WTC11 (cell line): ENCODE measurements at regions not wholly inside any gene's neighbourhood (a gene's known extent, or its start where the extent isn't known, plus 50 kb on each side); places are given as distances from the start of the nearest gene placed in this dataset.

Experiments
- ATAC-seq: fragments of 200-7000 bp; cut with Tn5 transposase; 2 replicates; pipeline ENCODE4 v1.10.0; 2021; ENCODE audit warnings: mild to moderate bottlenecking, moderate library complexity
- CTCF ChIA-PET: fragments of 300-600 bp; sonication (Branson Sonifier 250); formaldehyde crosslinking; loops from one replicate; lab custom pipeline; 2021; ENCODE audit warnings: antibody characterized with exemption; lab: Charles Lee
- POLR2A ChIA-PET: fragments of 350-600 bp; sonication (Branson Sonifier 250); formaldehyde crosslinking; loops from one replicate; lab custom pipeline; 2021; ENCODE audit warnings: antibody characterized with exemption; lab: Charles Lee
- DNase-seq: peaks from one replicate; pipeline ENCODE4 v3.0.0; 2021; ENCODE audit warnings: low spot score
- H3K27ac Mint-ChIP-seq: 2 replicates; pipeline ENCODE4 v1.8.0; 2021; ENCODE audit warnings: mixed read lengths
- H3K27me3 Mint-ChIP-seq: 2 replicates; pipeline ENCODE4 v1.8.0; 2021; ENCODE audit warnings: low read depth, mild to moderate bottlenecking, moderate library complexity, mixed read lengths
- H3K36me3 Mint-ChIP-seq: 2 replicates; pipeline ENCODE4 v1.8.0; 2021; ENCODE audit warnings: mixed read lengths
- H3K4me1 Mint-ChIP-seq: 2 replicates; pipeline ENCODE4 v1.8.0; 2022; ENCODE audit warnings: mixed read lengths
- H3K4me3 Mint-ChIP-seq: 2 replicates; pipeline ENCODE4 v1.8.0; 2021; ENCODE audit warnings: mild to moderate bottlenecking, moderate library complexity, mixed read lengths
- H3K9me3 Mint-ChIP-seq: 2 replicates; pipeline ENCODE4 v1.8.0; 2021; ENCODE audit warnings: mixed read lengths
- ATF2 ChIP-seq: sonication (generic); formaldehyde crosslinking; IDR thresholded peaks from 2 replicates; pipeline ENCODE4 v1.8.1; 2022; ENCODE audit warnings: low read depth, missing genetic modification reagents, borderline replicate concordance
- CREB1 ChIP-seq: sonication (generic); formaldehyde crosslinking; IDR thresholded peaks from 2 replicates; pipeline ENCODE4 v1.8.0; 2023; ENCODE audit warnings: mild to moderate bottlenecking, missing genetic modification reagents
- E2F4 ChIP-seq: sonication (generic); formaldehyde crosslinking; IDR thresholded peaks from 2 replicates; pipeline ENCODE4 v1.8.1; 2022; ENCODE audit warnings: low read depth, mild to moderate bottlenecking, moderate library complexity, missing genetic modification reagents, borderline replicate concordance
- FOXJ3 ChIP-seq: sonication (generic); formaldehyde crosslinking; IDR thresholded peaks from 2 replicates; pipeline ENCODE4 v1.9.0; 2021; ENCODE audit warnings: missing genetic modification reagents, mild to moderate bottlenecking, borderline replicate concordance
- GABPB1 ChIP-seq: sonication (generic); formaldehyde crosslinking; IDR thresholded peaks from 2 replicates; pipeline ENCODE4 v1.8.1; 2023; ENCODE audit warnings: mild to moderate bottlenecking, missing genetic modification reagents
- IRF1 ChIP-seq: sonication (generic); formaldehyde crosslinking; IDR thresholded peaks from 2 replicates; pipeline ENCODE4 v1.8.0; 2023; ENCODE audit warnings: missing genetic modification reagents
- IRF2 ChIP-seq: sonication (generic); formaldehyde crosslinking; IDR thresholded peaks from 2 replicates; pipeline ENCODE4 v1.8.0; 2022; ENCODE audit warnings: low read depth, missing genetic modification reagents, borderline replicate concordance
- JAZF1 ChIP-seq: fragments of 250-450 bp; sonication (Bioruptor Pico); IDR thresholded peaks from 2 replicates; pipeline ENCODE4 v1.9.0; 2021; ENCODE audit warnings: moderate library complexity, mild to moderate bottlenecking, inconsistent platforms
- JUN ChIP-seq: sonication (generic); formaldehyde crosslinking; IDR thresholded peaks from 2 replicates; pipeline ENCODE4 v1.8.0; 2023; ENCODE audit warnings: mild to moderate bottlenecking, missing genetic modification reagents
- KAT7 ChIP-seq: sonication (generic); formaldehyde crosslinking; IDR thresholded peaks from 2 replicates; pipeline ENCODE4 v1.8.1; 2023; ENCODE audit warnings: missing genetic modification reagents, mild to moderate bottlenecking, borderline replicate concordance
- NR3C1 ChIP-seq: sonication (generic); formaldehyde crosslinking; conservative IDR thresholded peaks from 2 replicates; pipeline ENCODE4 v1.8.1; 2023; ENCODE audit warnings: low read depth, mild to moderate bottlenecking, missing genetic modification reagents
- PRRX2 ChIP-seq: fragments of 250-450 bp; sonication (Bioruptor Pico); IDR thresholded peaks from 2 replicates; pipeline ENCODE4 v1.8.0; 2021; ENCODE audit warnings: mild to moderate bottlenecking
- TCF7 ChIP-seq: sonication (generic); formaldehyde crosslinking; IDR thresholded peaks from 2 replicates; pipeline ENCODE4 v1.8.0; 2022; ENCODE audit warnings: mild to moderate bottlenecking, low read depth, missing genetic modification reagents, moderate library complexity
- ZNF138 ChIP-seq: sonication (generic); formaldehyde crosslinking; conservative IDR thresholded peaks from 2 replicates; pipeline ENCODE4 v1.8.1; 2022; ENCODE audit warnings: mild to moderate bottlenecking, moderate library complexity, missing genetic modification reagents
- ZNF219 ChIP-seq: sonication (generic); formaldehyde crosslinking; IDR thresholded peaks from 2 replicates; pipeline ENCODE4 v1.8.0; 2023; ENCODE audit warnings: missing genetic modification reagents, mild to moderate bottlenecking, borderline replicate concordance
- TF ChIP-seq, protein P1 (sequence below): sonication (generic); formaldehyde crosslinking; IDR thresholded peaks from 2 replicates; pipeline ENCODE4 v1.8.0; 2022; ENCODE audit warnings: mild to moderate bottlenecking, missing genetic modification reagents
- TF ChIP-seq, protein P2 (sequence below): sonication (generic); formaldehyde crosslinking; IDR thresholded peaks from 2 replicates; pipeline ENCODE4 v1.8.1; 2023; ENCODE audit warnings: mild to moderate bottlenecking, missing genetic modification reagents

DNA sequence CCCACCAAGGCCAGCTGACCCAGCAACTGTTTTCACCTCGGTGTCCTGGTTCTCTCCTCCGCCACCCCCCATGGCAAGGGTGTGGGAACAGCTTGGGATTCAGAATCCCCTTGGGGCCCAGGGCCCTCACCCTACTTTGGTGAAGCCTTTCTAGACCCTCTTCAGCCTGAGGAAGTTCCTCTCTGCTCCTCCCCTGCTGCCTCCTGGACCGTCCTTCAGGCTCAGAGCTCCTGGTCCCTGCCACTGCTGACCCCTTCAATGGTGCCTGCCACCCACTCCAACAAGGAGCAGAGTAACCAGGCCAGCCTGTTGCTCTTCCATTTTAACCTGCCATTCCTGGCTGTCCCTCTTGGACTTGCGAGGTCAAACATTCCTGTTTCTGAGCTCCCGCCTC lies 72.0 kb upstream of the SMNDC1 start (continued):
- TF ChIP-seq ZNF138 (no peak), FOXJ3 (no peak), TCF7 (CRISPR knock-in tag) (no peak), GABPB1 (no peak)

GRCh38 chr10:110378006-110378405 lies 73.3 kb upstream of the SMNDC1 start:
- no peak overlapping the region for H3K27ac Mint-ChIP-seq
- peaks cover 1% of the 10 kb centered on the region for H3K4me1 Mint-ChIP-seq
- DNase-seq = no peak
- H3K36me3 Mint-ChIP-seq = no peaks in the 10 kb centered on the region
- ChIA-PET CTCF (interaction anchor here (1.3 to 2.1 kb wide), 2 partner anchors 24 to 169 kb away, joined by 3 to 11 read pairs; no protein-coding TSS in a partner anchor), POLR2A (interaction anchor here (0.6 kb wide), 1 partner anchor 200 kb away, joined by 3 read pairs; no protein-coding TSS in a partner anchor)
- no peaks in the 10 kb centered on the region for H3K9me3 Mint-ChIP-seq
- no peak overlapping the region for H3K4me3 Mint-ChIP-seq
- ATAC-seq = no peak
- no peaks in the 10 kb centered on the region for H3K27me3 Mint-ChIP-seq
- TF ChIP-seq ZNF219 (CRISPR knock-in tag) (no peak), JAZF1 (CRISPR knock-in tag) (no peak), IRF2 (no peak), KAT7 (CRISPR knock-in tag) (no peak)

GRCh38 chr10:110378533-110379108 lies 73.9 kb upstream of the SMNDC1 start:
- DNase-seq (no peak), ATAC-seq (no peak)
- H3K27me3 Mint-ChIP-seq = no peaks in the 10 kb centered on the region
- no peaks in the 10 kb centered on the region; the same call in 1 of the 2 replicates for H3K4me1 Mint-ChIP-seq
- no peak for TF ChIP-seq PRRX2 (CRISPR knock-in tag)
- TF ChIP-seq IRF1 = no peak
- TF ChIP-seq CREB1 (CRISPR knock-in tag) = no peak
- no peak for TF ChIP-seq NR3C1 (CRISPR knock-in tag)
- TF ChIP-seq E2F4 = no peak
- TF ChIP-seq KAT7 (CRISPR knock-in tag) = no peak
- TF ChIP-seq JUN (CRISPR knock-in tag) = no peak
- TF ChIP-seq FOXJ3 = no peak
- TF ChIP-seq ATF2 (CRISPR knock-in tag) = no peak
- TF ChIP-seq, protein P1, sequence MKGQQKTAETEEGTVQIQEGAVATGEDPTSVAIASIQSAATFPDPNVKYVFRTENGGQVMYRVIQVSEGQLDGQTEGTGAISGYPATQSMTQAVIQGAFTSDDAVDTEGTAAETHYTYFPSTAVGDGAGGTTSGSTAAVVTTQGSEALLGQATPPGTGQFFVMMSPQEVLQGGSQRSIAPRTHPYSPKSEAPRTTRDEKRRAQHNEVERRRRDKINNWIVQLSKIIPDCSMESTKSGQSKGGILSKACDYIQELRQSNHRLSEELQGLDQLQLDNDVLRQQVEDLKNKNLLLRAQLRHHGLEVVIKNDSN (CRISPR knock-in tag) = no peak
- TF ChIP-seq ZNF219 (CRISPR knock-in tag) = no peak
- TF ChIP-seq, protein P2, sequence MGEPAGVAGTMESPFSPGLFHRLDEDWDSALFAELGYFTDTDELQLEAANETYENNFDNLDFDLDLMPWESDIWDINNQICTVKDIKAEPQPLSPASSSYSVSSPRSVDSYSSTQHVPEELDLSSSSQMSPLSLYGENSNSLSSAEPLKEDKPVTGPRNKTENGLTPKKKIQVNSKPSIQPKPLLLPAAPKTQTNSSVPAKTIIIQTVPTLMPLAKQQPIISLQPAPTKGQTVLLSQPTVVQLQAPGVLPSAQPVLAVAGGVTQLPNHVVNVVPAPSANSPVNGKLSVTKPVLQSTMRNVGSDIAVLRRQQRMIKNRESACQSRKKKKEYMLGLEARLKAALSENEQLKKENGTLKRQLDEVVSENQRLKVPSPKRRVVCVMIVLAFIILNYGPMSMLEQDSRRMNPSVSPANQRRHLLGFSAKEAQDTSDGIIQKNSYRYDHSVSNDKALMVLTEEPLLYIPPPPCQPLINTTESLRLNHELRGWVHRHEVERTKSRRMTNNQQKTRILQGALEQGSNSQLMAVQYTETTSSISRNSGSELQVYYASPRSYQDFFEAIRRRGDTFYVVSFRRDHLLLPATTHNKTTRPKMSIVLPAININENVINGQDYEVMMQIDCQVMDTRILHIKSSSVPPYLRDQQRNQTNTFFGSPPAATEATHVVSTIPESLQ (CRISPR knock-in tag) = no peak
- CTCF ChIA-PET = no interaction called here
- no peak overlapping the region for H3K4me3 Mint-ChIP-seq
- no peaks in the 10 kb centered on the region for H3K9me3 Mint-ChIP-seq
- H3K36me3 Mint-ChIP-seq = no peaks in the 10 kb centered on the region
- POLR2A ChIA-PET = no interaction called here
- H3K27ac Mint-ChIP-seq = no peak overlapping the region
